Stomach (tissue), 4 donors: ENCODE measurements at regions not wholly inside any gene's neighbourhood (a gene's known extent, or its start where the extent isn't known, plus 50 kb on each side); places are given as distances from the start of the nearest gene placed in this dataset.

Experiments
- EP300 ChIP-seq: sonication (generic); formaldehyde crosslinking; IDR thresholded peaks from one replicate; pipeline ENCODE4 v1.6.1; 2017; ENCODE audit warnings: antibody characterized with exemption
- POLR2A ChIP-seq, 4 donors: fragments of 450-650 bp; IDR thresholded peaks; one replicate each; pipeline ENCODE4 v1.6.1; 2016; ENCODE audit warnings: antibody characterized with exemption in 4 of 4, control low read depth in 2 of 4, mild to moderate bottlenecking in 1 of 4, moderate library complexity in 1 of 4
- POLR2AphosphoS5 ChIP-seq, 3 donors: sonication (generic); formaldehyde crosslinking; IDR thresholded peaks; one replicate each; pipeline ENCODE4 v1.6.1; 2016; ENCODE audit warnings: antibody characterized with exemption in 3 of 3
- TF ChIP-seq, protein P1 (sequence below), 7 experiments: fragments of 450-650 bp in 4 of 7; fragments of 200-600 bp in 3 of 7; sonication (generic) in 3 of 7; IDR thresholded peaks; one replicate each; pipeline ENCODE4 v1.5.1; 2016 to 2019; ENCODE audit warnings: antibody characterized with exemption in 7 of 7, control low read depth in 2 of 7, mild to moderate bottlenecking in 1 of 7

GRCh38 chr9:91150273-91150997 is 211.3 kb downstream of the AUH start:
- TF ChIP-seq EP300 (no peak), POLR2A (IDR thresholded peaks at IDR 0.05) (no peak), POLR2AphosphoS5 (IDR thresholded peaks at IDR 0.05) (no peak)
- TF ChIP-seq, protein P1, sequence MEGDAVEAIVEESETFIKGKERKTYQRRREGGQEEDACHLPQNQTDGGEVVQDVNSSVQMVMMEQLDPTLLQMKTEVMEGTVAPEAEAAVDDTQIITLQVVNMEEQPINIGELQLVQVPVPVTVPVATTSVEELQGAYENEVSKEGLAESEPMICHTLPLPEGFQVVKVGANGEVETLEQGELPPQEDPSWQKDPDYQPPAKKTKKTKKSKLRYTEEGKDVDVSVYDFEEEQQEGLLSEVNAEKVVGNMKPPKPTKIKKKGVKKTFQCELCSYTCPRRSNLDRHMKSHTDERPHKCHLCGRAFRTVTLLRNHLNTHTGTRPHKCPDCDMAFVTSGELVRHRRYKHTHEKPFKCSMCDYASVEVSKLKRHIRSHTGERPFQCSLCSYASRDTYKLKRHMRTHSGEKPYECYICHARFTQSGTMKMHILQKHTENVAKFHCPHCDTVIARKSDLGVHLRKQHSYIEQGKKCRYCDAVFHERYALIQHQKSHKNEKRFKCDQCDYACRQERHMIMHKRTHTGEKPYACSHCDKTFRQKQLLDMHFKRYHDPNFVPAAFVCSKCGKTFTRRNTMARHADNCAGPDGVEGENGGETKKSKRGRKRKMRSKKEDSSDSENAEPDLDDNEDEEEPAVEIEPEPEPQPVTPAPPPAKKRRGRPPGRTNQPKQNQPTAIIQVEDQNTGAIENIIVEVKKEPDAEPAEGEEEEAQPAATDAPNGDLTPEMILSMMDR (IDR thresholded peaks at IDR 0.05), result no peak
